Parathyroid adenoma (tissue), 2 donors: ENCODE measurements at regions not wholly inside any gene's neighbourhood (a gene's known extent, or its start where the extent isn't known, plus 50 kb on each side); places are given as distances from the start of the nearest gene placed in this dataset.

Source experiments
- H2AFZ ChIP-seq: fragments of 300-600 bp; sonication (generic); one replicate; pipeline ENCODE4 v1.7.0; 2017; ENCODE audit warnings: antibody characterized with exemption, mild to moderate bottlenecking
- H3K27ac ChIP-seq: fragments of 300-600 bp; sonication (generic); one replicate; pipeline ENCODE4 v1.7.0; 2017
- H3K27me3 ChIP-seq: fragments of 300-600 bp; sonication (generic); one replicate; pipeline ENCODE4 v1.7.0; 2017; ENCODE audit warnings: low read length; ENCODE audit not compliant: control insufficient read depth, insufficient read depth
- H3K36me3 ChIP-seq: fragments of 300-600 bp; sonication (generic); one replicate; pipeline ENCODE4 v1.7.0; 2017; ENCODE audit warnings: low read length; ENCODE audit not compliant: control insufficient read depth, insufficient read depth
- H3K4me1 ChIP-seq: fragments of 300-600 bp; sonication (generic); one replicate; pipeline ENCODE4 v1.7.0; 2017; ENCODE audit warnings: control low read depth
- H3K4me2 ChIP-seq: fragments of 300-600 bp; sonication (generic); one replicate; pipeline ENCODE4 v1.7.0; 2017; ENCODE audit warnings: low read length
- H3K4me3 ChIP-seq: fragments of 300-600 bp; sonication (generic); one replicate; pipeline ENCODE4 v1.7.0; 2017; ENCODE audit warnings: low read depth, low read length
- H3K79me2 ChIP-seq: fragments of 300-600 bp; sonication (generic); one replicate; pipeline ENCODE4 v1.7.0; 2017; ENCODE audit warnings: control low read depth
- H3K9ac ChIP-seq: fragments of 300-600 bp; sonication (generic); one replicate; pipeline ENCODE4 v1.7.0; 2017; ENCODE audit warnings: mild to moderate bottlenecking
- H3K9me3 ChIP-seq: fragments of 300-600 bp; sonication (generic); one replicate; pipeline ENCODE4 v1.7.0; 2017; ENCODE audit warnings: low read length; ENCODE audit not compliant: control insufficient read depth
- TF ChIP-seq, protein P1 (sequence below): fragments of 300-600 bp; sonication (generic); IDR thresholded peaks from one replicate; pipeline ENCODE4 v1.7.0; 2017; ENCODE audit warnings: antibody characterized with exemption, mild to moderate bottlenecking
- donor health status: primary hyperparathyroidism.

DNA sequence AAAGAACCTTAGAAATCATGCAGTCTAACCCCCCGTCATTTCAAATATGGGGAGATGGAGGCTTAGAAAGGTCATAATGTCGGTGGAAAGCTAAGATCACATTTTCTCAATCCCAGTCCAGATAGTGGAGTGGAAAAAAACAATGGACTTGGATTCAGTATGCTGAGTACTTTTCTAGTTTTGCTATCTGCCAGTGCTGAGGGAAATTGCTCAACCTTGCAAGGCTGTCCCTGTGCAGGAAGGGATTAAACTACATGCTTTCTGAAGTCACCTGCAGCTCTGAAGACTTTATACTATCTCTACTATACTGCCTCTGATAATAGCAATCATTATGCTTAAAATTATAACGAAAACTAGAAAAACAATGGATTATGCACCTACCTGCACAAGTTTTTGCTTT, 272.8 kb downstream of the LRIG3 start:
- Histone ChIP-seq H3K4me2 (no peak overlapping the region), H2AFZ (no peak overlapping the region), H3K9me3 (no peaks in the 10 kb centered on the region), H3K27ac (no peak overlapping the region), H3K4me1 (no peaks in the 10 kb centered on the region), H3K79me2 (no peaks in the 10 kb centered on the region), H3K27me3 (no peaks in the 10 kb centered on the region), H3K36me3 (no peaks in the 10 kb centered on the region), H3K9ac (no peak overlapping the region), H3K4me3 (no peak overlapping the region)
- TF ChIP-seq, protein P1, sequence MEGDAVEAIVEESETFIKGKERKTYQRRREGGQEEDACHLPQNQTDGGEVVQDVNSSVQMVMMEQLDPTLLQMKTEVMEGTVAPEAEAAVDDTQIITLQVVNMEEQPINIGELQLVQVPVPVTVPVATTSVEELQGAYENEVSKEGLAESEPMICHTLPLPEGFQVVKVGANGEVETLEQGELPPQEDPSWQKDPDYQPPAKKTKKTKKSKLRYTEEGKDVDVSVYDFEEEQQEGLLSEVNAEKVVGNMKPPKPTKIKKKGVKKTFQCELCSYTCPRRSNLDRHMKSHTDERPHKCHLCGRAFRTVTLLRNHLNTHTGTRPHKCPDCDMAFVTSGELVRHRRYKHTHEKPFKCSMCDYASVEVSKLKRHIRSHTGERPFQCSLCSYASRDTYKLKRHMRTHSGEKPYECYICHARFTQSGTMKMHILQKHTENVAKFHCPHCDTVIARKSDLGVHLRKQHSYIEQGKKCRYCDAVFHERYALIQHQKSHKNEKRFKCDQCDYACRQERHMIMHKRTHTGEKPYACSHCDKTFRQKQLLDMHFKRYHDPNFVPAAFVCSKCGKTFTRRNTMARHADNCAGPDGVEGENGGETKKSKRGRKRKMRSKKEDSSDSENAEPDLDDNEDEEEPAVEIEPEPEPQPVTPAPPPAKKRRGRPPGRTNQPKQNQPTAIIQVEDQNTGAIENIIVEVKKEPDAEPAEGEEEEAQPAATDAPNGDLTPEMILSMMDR = no peak

DNA sequence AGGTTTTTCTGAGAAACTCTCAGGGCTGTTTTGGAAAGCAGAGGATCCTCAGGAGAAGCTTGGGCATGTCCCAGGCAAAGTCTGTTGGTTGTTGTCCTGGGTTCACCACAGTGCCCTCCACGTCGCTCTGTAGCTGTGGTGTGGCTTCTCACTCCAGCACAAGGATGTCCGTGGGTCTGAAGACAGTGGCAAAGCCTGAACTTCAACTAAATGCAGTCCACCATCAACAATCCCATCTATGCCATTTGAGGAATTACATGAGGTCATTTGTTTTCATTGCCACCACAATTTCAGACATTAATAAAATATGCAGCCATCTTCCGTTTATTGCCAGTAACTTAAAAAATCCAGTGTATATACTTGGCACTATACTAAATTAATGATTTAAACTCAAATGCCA, 272.1 kb downstream of the LRIG3 start:
- Histone ChIP-seq H3K4me3 (no peak overlapping the region), H3K79me2 (no peaks in the 10 kb centered on the region), H3K36me3 (no peaks in the 10 kb centered on the region), H3K9me3 (no peaks in the 10 kb centered on the region), H2AFZ (no peak overlapping the region), H3K4me2 (no peak overlapping the region), H3K27me3 (no peaks in the 10 kb centered on the region), H3K27ac (no peak overlapping the region), H3K9ac (no peak overlapping the region), H3K4me1 (no peaks in the 10 kb centered on the region)
- TF ChIP-seq, protein P1 = no peak

DNA sequence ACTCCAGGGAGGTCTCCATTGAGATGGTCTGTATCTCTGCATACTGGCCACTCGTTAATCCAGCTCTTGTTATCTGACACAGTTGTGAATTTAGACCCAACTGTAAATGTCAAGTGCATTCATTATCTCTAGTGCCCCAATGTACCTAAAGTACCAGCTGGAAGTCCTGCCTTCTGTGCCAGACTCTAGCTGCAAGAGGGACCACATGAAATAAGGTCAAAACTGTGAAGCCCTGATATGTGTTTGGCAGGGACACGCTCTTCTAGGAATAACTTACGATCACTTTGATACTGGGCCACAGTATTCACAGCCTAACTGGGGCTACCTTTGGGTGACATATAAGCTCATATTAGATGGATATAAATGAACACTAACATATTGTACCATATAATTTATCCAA, 268.5 kb downstream of the LRIG3 start:
- H3K9ac ChIP-seq = no peak overlapping the region
- no peaks in the 10 kb centered on the region for H3K27me3 ChIP-seq
- TF ChIP-seq, protein P1 = no peak

DNA sequence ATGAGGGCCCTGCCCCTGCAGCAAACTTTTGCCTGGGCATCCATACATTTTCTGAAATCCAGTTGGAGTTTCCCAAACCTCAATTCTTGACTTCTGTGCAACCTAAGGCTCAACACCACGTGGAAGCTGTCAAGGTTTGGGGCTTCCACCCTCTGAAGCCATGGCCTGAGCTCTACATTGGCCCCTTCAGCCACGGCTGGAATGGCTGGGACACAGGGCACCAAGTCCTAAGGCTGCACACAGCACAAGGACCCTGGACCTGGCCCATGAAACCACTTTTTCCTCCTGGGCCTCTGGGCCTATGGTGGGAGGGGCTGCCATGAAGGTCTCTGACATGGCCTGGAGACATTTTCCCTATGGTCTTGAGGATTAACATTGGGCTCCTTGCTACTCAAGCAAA, 266.3 kb downstream of the LRIG3 start:
- Histone ChIP-seq H3K27me3 (no peaks in the 10 kb centered on the region), H3K27ac (no peak overlapping the region), H3K36me3 (no peaks in the 10 kb centered on the region), H3K4me3 (no peak overlapping the region), H2AFZ (no peak overlapping the region), H3K4me2 (no peak overlapping the region), H3K79me2 (no peaks in the 10 kb centered on the region), H3K4me1 (no peaks in the 10 kb centered on the region), H3K9me3 (no peaks in the 10 kb centered on the region), H3K9ac (no peak overlapping the region)
- TF ChIP-seq, protein P1 = no peak

More for the DNA sequence above, 268.5 kb downstream of the LRIG3 start:
- H3K4me1 ChIP-seq = no peaks in the 10 kb centered on the region
- H2AFZ ChIP-seq = no peak overlapping the region
- no peak overlapping the region for H3K4me3 ChIP-seq
- no peak overlapping the region for H3K27ac ChIP-seq
- H3K9me3 ChIP-seq = no peaks in the 10 kb centered on the region
- H3K36me3 ChIP-seq = no peaks in the 10 kb centered on the region
- H3K79me2 ChIP-seq = no peaks in the 10 kb centered on the region
- no peak overlapping the region for H3K4me2 ChIP-seq

DNA sequence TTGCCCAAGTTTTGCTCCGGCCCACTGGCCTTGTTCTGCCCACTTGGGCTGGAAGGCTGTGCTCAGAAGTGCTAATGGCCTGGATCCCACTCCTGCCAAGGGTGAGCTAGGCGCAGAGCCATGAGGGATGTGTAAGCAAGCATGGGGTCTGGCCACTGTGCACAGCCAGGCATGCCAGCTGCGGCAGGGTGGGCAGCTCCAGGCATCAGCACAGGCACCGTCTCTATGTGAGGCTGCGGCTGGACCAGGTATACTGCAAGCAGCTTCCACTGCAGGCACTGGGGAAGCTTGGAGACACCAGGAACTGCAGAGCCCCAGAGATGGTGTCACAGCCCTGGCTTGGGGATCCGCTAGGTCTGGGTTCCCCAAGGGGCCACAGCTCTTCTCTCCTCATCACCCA, 264.9 kb downstream of the LRIG3 start:
- Histone ChIP-seq H3K4me2 (no peak overlapping the region), H3K36me3 (no peaks in the 10 kb centered on the region), H3K9ac (no peak overlapping the region), H2AFZ (no peak overlapping the region), H3K79me2 (no peaks in the 10 kb centered on the region), H3K4me1 (no peaks in the 10 kb centered on the region), H3K27ac (no peak overlapping the region), H3K9me3 (no peaks in the 10 kb centered on the region), H3K27me3 (no peaks in the 10 kb centered on the region), H3K4me3 (no peak overlapping the region)
- TF ChIP-seq, protein P1 = no peak
